Lower lobe of right lung (tissue), 2 donors: ENCODE measurements at regions not wholly inside any gene's neighbourhood (a gene's known extent, or its start where the extent isn't known, plus 50 kb on each side); places are given as distances from the start of the nearest gene placed in this dataset.

Experiments
- ATAC-seq, 2 donors: fragments of 200-7000 bp; cut with Tn5 transposase; one replicate each; pipeline ENCODE4 v1.9.1; 2020 to 2022; ENCODE audit warnings: mild to moderate bottlenecking in 2 of 2, moderate library complexity in 2 of 2
- DNase-seq: peaks from one replicate; pipeline ENCODE4 v3.0.0-alpha.2; 2020
- H3K27ac ChIP-seq: fragments of 200-600 bp; one replicate; pipeline ENCODE4 v1.8.0; 2022
- H3K27me3 ChIP-seq: fragments of 200-600 bp; one replicate; pipeline ENCODE4 v1.8.0; 2022; ENCODE audit warnings: low read depth
- H3K36me3 ChIP-seq: fragments of 200-600 bp; one replicate; pipeline ENCODE4 v1.8.0; 2022; ENCODE audit warnings: mild to moderate bottlenecking
- H3K4me1 ChIP-seq: fragments of 200-600 bp; one replicate; pipeline ENCODE4 v1.8.0; 2022
- H3K4me3 ChIP-seq: fragments of 200-600 bp; one replicate; pipeline ENCODE4 v1.8.0; 2022; ENCODE audit warnings: mild to moderate bottlenecking
- H3K9me3 ChIP-seq: fragments of 200-600 bp; one replicate; pipeline ENCODE4 v1.8.0; 2022
- CTCF ChIP-seq: fragments of 200-600 bp; IDR thresholded peaks from one replicate; pipeline ENCODE4 v1.8.0; 2022; ENCODE audit warnings: antibody characterized with exemption, mild to moderate bottlenecking
- intact Hi-C: fragments of 100-400 bp; cut with DNase I; formaldehyde crosslinking; loops from one replicate; pipeline ENCODE4 v1.11.0; 2022
- donor health status: DM: no; HTN: yes; CAD: no; lungs with severe emphysema.

GRCh38 chr5:43993634-43994351, 390.8 kb downstream of the NNT start:
- DNase-seq (no peak), ATAC-seq (no peak)
- no peaks in the 10 kb centered on the region for H3K36me3 ChIP-seq
- intact Hi-C loops: no loop called here
- no peak for TF ChIP-seq CTCF
- H3K4me1 ChIP-seq: no peaks in the 10 kb centered on the region
- no peak overlapping the region for H3K4me3 ChIP-seq
- H3K9me3 ChIP-seq: no peaks in the 10 kb centered on the region
- no peaks in the 10 kb centered on the region for H3K27me3 ChIP-seq
- no peak overlapping the region for H3K27ac ChIP-seq

GRCh38 chr5:43985411-43985810, 382.4 kb downstream of the NNT start:
- intact Hi-C loops: no loop called here
- Histone ChIP-seq H3K27ac (no peak overlapping the region), H3K27me3 (no peaks in the 10 kb centered on the region), H3K4me3 (no peak overlapping the region), H3K9me3 (no peaks in the 10 kb centered on the region), H3K4me1 (no peaks in the 10 kb centered on the region), H3K36me3 (no peaks in the 10 kb centered on the region)
- no peak for TF ChIP-seq CTCF
- DNase-seq: no peak
- ATAC-seq: no peak

- Histone ChIP-seq H3K4me3 (no peak overlapping the region), H3K27ac (no peak overlapping the region), H3K27me3 (no peaks in the 10 kb centered on the region), H3K4me1 (no peaks in the 10 kb centered on the region), H3K36me3 (no peaks in the 10 kb centered on the region), H3K9me3 (no peaks in the 10 kb centered on the region)
- intact Hi-C loops: no loop called here
- DNase-seq: peak; percentile 16
- no peak for TF ChIP-seq CTCF
- no peak for ATAC-seq
These were observed 378.6 kb downstream of the NNT start for GRCh38 chr5:43981556-43981955.

GRCh38 chr5:43973908-43974307, 370.9 kb downstream of the NNT start:
- H3K36me3 ChIP-seq: no peaks in the 10 kb centered on the region
- ATAC-seq (no peak), DNase-seq (no peak)
- H3K9me3 ChIP-seq: no peaks in the 10 kb centered on the region
- no peaks in the 10 kb centered on the region for H3K4me1 ChIP-seq
- intact Hi-C loops: no loop called here
- no peak overlapping the region for H3K27ac ChIP-seq
- no peaks in the 10 kb centered on the region for H3K27me3 ChIP-seq
- H3K4me3 ChIP-seq: no peak overlapping the region
- no peak for TF ChIP-seq CTCF

- H3K27me3 ChIP-seq: no peaks in the 10 kb centered on the region
- ATAC-seq (no peak), DNase-seq (no peak)
These were observed 370.3 kb downstream of the NNT start for GRCh38 chr5:43973318-43973717.

More at GRCh38 chr5:43973318-43973717, 370.3 kb downstream of the NNT start:
- intact Hi-C loops: no loop called here
- no peak overlapping the region for H3K4me3 ChIP-seq
- H3K36me3 ChIP-seq: no peaks in the 10 kb centered on the region
- H3K27ac ChIP-seq: no peak overlapping the region
- TF ChIP-seq CTCF: no peak
- H3K9me3 ChIP-seq: no peaks in the 10 kb centered on the region
- H3K4me1 ChIP-seq: no peaks in the 10 kb centered on the region
